Heart left ventricle (tissue), 16 donors: ENCODE measurements at regions not wholly inside any gene's neighbourhood (a gene's known extent, or its start where the extent isn't known, plus 50 kb on each side); places are given as distances from the start of the nearest gene placed in this dataset.

Source experiments
- ATAC-seq, 4 donors: fragments of 200-7000 bp; cut with Tn5 transposase; one replicate each; pipeline ENCODE4 v1.9.1; 2020 to 2022; ENCODE audit warnings: moderate library complexity in 4 of 4, mild to moderate bottlenecking in 3 of 4, moderate number of reproducible peaks in 1 of 4
- DNase-seq, 5 donors: peaks; one replicate each; pipeline ENCODE4 v3.0.0-alpha.2; 2020
- H3K27ac ChIP-seq, 12 donors: fragments of 200-600 bp; sonication (generic) in 4 of 12; one replicate each; pipeline versions ENCODE4 v1.5.0 to v1.8.0; 2016 to 2022; ENCODE audit warnings: mild to moderate bottlenecking in 2 of 12
- H3K27me3 ChIP-seq, 9 donors: fragments of 200-600 bp; sonication (generic) in 2 of 9; one replicate each; pipeline versions ENCODE4 v1.5.1 to v1.8.0; 2016 to 2022; ENCODE audit warnings: mild to moderate bottlenecking in 3 of 9
- H3K36me3 ChIP-seq, 9 donors: fragments of 200-600 bp; sonication (generic) in 2 of 9; one replicate each; pipeline versions ENCODE4 v1.5.0 to v1.8.0; 2018 to 2022; ENCODE audit warnings: mild to moderate bottlenecking in 2 of 9
- H3K4me1 ChIP-seq, 12 donors: fragments of 200-600 bp; sonication (generic) in 4 of 12; one replicate each; pipeline versions ENCODE4 v1.5.0 to v1.8.0; 2016 to 2022; ENCODE audit warnings: mild to moderate bottlenecking in 3 of 12
- H3K4me3 ChIP-seq, 12 donors: fragments of 200-600 bp; sonication (generic) in 4 of 12; one replicate each; pipeline versions ENCODE4 v1.5.0 to v1.8.0; 2017 to 2022; ENCODE audit warnings: mild to moderate bottlenecking in 9 of 12, moderate library complexity in 4 of 12
- H3K9me3 ChIP-seq, 12 donors: fragments of 200-600 bp; sonication (generic) in 4 of 12; one replicate each; pipeline versions ENCODE4 v1.5.0 to v1.8.0; 2016 to 2022; ENCODE audit warnings: mild to moderate bottlenecking in 1 of 12
- POLR2A ChIP-seq, 2 donors: fragments of 450-650 bp; IDR thresholded peaks; one replicate each; pipeline ENCODE4 v1.6.1; 2017; ENCODE audit warnings: antibody characterized with exemption in 2 of 2, mild to moderate bottlenecking in 2 of 2, moderate library complexity in 2 of 2
- WGBS, 4 donors: extraction: QIAGEN DNeasy Blood & Tissue Kit in 2 of 4; methylation state at CpG; one replicate each; pipeline versions ENCODE4 v1.1.5 to v1.1.7; 2013 to 2018; 5-methylcytosine and 5-hydroxymethylcytosine counted together
- intact Hi-C, 10 donors: fragments of 100-400 bp; cut with DNase I; formaldehyde crosslinking; loops; one replicate each; pipeline versions ENCODE4 v1.11.1 to v1.14.2; 2022
- TF ChIP-seq, protein P1 (sequence below), 12 donors: fragments of 200-600 bp; sonication (generic) in 4 of 12; IDR thresholded peaks; one replicate each; pipeline versions ENCODE4 v1.5.0 to v1.8.0; 2018 to 2022; ENCODE audit warnings: antibody characterized with exemption in 12 of 12, mild to moderate bottlenecking in 5 of 12
- donor health status: ischemic (EF 13 %, LVEDD 7.1; RV severe dilation, severe dysfunction).
- donor health status: healthy with polysubstance abuse.
- donor health status: DM: no; HTN: yes; CAD: no.
- donor health status: DM: no; HTN: no; CAD: no.
- donor health status: ischemic (EF 25% LVEDD 6.9; RV normal size, moderate dysfunction).
- donor health status: ischemic (EF 25% LVEDD 5.7; RV mildly dilated, moderate dysfunction).
- donor health status: healthy.
- donor health status: DM: yes; HTN: yes; CAD: no.
- donor health status: ischemic (EF 35%, LVEDD 5.7; RV mildly dilated, moderate dysfunction).
- donor health status: nonischemic (EF 11% LVEDD 7.7; RV severe dilation, severe dysfunction).
- donor health status: DM: yes; HTN: yes; CAD: no.
- donor health status: PGD.
- donor health status: ischemic (EF 29% LVEDD 5.4; RV normal size, mild dysfunction).
- donor health status: nonischemic (EF 23%, LVEDD 6.1; RV moderate dilation, normal function).

GRCh38 chr5:6825678-6826244, 112.5 kb downstream of the TENT4A start:
- 75 to 88% (median 85%) methylated on average over 6 of the region's 6 CpGs for WGBS, 4 donors
- intact Hi-C loops, result no loop called here
- no peak overlapping the region for H3K27ac ChIP-seq
- no peak for DNase-seq
- no peak for ATAC-seq
- no peaks in the 10 kb centered on the region for H3K36me3 ChIP-seq
- H3K27me3 ChIP-seq, result peaks cover 0 to 26% (median 2%) of the 10 kb centered on the region in 9 donors
- TF ChIP-seq, protein P1, sequence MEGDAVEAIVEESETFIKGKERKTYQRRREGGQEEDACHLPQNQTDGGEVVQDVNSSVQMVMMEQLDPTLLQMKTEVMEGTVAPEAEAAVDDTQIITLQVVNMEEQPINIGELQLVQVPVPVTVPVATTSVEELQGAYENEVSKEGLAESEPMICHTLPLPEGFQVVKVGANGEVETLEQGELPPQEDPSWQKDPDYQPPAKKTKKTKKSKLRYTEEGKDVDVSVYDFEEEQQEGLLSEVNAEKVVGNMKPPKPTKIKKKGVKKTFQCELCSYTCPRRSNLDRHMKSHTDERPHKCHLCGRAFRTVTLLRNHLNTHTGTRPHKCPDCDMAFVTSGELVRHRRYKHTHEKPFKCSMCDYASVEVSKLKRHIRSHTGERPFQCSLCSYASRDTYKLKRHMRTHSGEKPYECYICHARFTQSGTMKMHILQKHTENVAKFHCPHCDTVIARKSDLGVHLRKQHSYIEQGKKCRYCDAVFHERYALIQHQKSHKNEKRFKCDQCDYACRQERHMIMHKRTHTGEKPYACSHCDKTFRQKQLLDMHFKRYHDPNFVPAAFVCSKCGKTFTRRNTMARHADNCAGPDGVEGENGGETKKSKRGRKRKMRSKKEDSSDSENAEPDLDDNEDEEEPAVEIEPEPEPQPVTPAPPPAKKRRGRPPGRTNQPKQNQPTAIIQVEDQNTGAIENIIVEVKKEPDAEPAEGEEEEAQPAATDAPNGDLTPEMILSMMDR (IDR thresholded peaks at IDR 0.05), result no peak
- no peak for TF ChIP-seq POLR2A (IDR thresholded peaks at IDR 0.05)
- H3K4me3 ChIP-seq, result no peak overlapping the region
- peaks cover 0 to 14% (median 5%) of the 10 kb centered on the region in 12 donors for H3K9me3 ChIP-seq
- peaks cover 0 to 13% (median 0%) of the 10 kb centered on the region in 12 donors for H3K4me1 ChIP-seq

- intact Hi-C loops, result no loop called here
- no peaks in the 10 kb centered on the region for H3K36me3 ChIP-seq
- no peak for ATAC-seq
- peaks cover 0 to 13% (median 0%) of the 10 kb centered on the region in 12 donors for H3K4me1 ChIP-seq
- peaks cover 0 to 26% (median 2%) of the 10 kb centered on the region in 9 donors for H3K27me3 ChIP-seq
- no peak for TF ChIP-seq POLR2A (IDR thresholded peaks at IDR 0.05)
- TF ChIP-seq, protein P1 (IDR thresholded peaks at IDR 0.05), result no peak
- no peak overlapping the region for H3K4me3 ChIP-seq
- H3K27ac ChIP-seq, result no peak overlapping the region
- WGBS, 4 donors, result 77 to 85% (median 83%) methylated on average over 6 of the region's 6 CpGs
- DNase-seq, result no peak
- H3K9me3 ChIP-seq, result peaks cover 0 to 4% (median 0%) of the 10 kb centered on the region in 12 donors
Measured at GRCh38 chr5:6826756-6827155, 113.5 kb downstream of the TENT4A start.

DNA sequence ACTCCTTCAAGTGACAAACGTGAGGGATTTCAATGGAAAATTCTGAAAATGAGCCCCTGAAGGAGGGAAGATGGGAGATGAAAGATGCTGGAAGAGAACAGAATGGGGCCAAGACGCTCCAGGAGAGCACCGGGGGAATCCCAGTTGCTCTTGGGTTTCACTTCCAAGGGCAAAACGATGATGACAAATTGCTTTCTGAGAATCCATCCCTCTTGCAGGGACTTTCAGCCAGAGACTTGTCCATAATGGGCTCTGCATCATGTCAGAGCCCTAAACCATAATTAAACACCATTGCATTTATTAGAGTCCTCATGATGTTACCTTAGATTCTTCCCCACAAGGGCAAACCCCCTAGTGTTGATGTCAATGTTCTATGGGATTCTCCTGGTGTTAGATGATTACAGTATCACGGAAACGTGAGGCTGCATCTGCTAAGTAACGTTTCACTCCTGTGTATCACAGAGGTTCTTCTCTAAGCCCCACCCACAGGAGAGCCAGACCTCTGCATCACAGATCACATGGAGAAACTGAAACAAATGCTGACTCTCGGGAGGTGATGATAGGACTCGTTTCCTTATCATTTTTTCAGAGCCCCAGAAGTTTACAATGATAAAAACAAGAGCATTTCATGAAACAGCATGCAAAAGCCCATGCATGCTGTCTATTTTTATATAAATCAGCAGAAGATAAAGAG, 114.4 kb downstream of the TENT4A start:
- Histone ChIP-seq H3K4me3 (peak overlapping the region in 4 of 12 donors; percentile 3 to 44 (median 17)), H3K27me3 (peaks cover 0 to 26% (median 2%) of the 10 kb centered on the region in 9 donors), H3K9me3 (no peaks in the 10 kb centered on the region), H3K27ac (no peak overlapping the region), H3K4me1 (peaks cover 0 to 14% (median 2%) of the 10 kb centered on the region in 12 donors), H3K36me3 (no peaks in the 10 kb centered on the region)
- no peak for TF ChIP-seq POLR2A (IDR thresholded peaks at IDR 0.05)
- TF ChIP-seq, protein P1 (IDR thresholded peaks at IDR 0.05), result no peak
- no peak for ATAC-seq
- no peak for DNase-seq
- 33 to 50% (median 38%) methylated on average over 9 of the region's 9 CpGs for WGBS, 4 donors
- intact Hi-C loops, result no loop called here

- DNase-seq (no peak), ATAC-seq (no peak)
- Histone ChIP-seq H3K9me3 (no peaks in the 10 kb centered on the region), H3K27ac (no peak overlapping the region), H3K27me3 (peaks cover 0 to 13% (median 0%) of the 10 kb centered on the region in 9 donors), H3K4me3 (no peak overlapping the region), H3K4me1 (peaks cover 0 to 25% (median 7%) of the 10 kb centered on the region in 12 donors), H3K36me3 (no peaks in the 10 kb centered on the region)
- 68 to 86% (median 74%) methylated on average over 5 of the region's 5 CpGs for whole genome bisulfite sequencing, 4 donors
- intact Hi-C loops, result no loop called here
- TF ChIP-seq, protein P1 (IDR thresholded peaks at IDR 0.05), result no peak
- TF ChIP-seq POLR2A (IDR thresholded peaks at IDR 0.05), result no peak
Measured at GRCh38 chr5:6829150-6829784, 116.0 kb downstream of the TENT4A start.
